ENCODE measurements at regions not wholly inside any gene's neighbourhood (a gene's known extent, or its start where the extent isn't known, plus 50 kb on each side); places are given as distances from the start of the nearest gene placed in this dataset.

GRCh38 chr2:223386984-223387383 is 215.2 kb downstream of the SCG2 start:
- TF ChIP-seq EP300 (IDR thresholded peaks at IDR 0.05): no peak
- no peak for TF ChIP-seq CTCF (IDR thresholded peaks at IDR 0.05)
- no peak for TF ChIP-seq POLR2A (IDR thresholded peaks at IDR 0.05)
